ENCODE measurements at regions not wholly inside any gene's neighbourhood (a gene's known extent, or its start where the extent isn't known, plus 50 kb on each side); places are given as distances from the start of the nearest gene placed in this dataset.

- DNase-seq: no peak
- no peaks in the 10 kb centered on the region for H3K79me2 ChIP-seq (ENCODE audit: insufficient read depth, low read length)
- H3K4me1 Mint-ChIP-seq: no peaks in the 10 kb centered on the region
- 80% methylated on average over 1 of the region's 1 CpG for WGBS (ENCODE audit: insufficient coverage)
- no peaks in the 10 kb centered on the region for H3K36me3 Mint-ChIP-seq
- H3K9ac ChIP-seq (ENCODE audit: insufficient read depth, low read length, poor library complexity, severe bottlenecking): no peak overlapping the region
- no peak overlapping the region for H2AFZ ChIP-seq (ENCODE audit: insufficient read depth, low read depth, low read length, poor library complexity, severe bottlenecking)
- intact Hi-C loops (cut with micrococcal nuclease): no loop called here
- no peak overlapping the region for H3K27ac Mint-ChIP-seq
- H3K27ac ChIP-seq (ENCODE audit: low read depth in 1 of 2, low read length in 2 of 2): no peak overlapping the region
- no peak for TF ChIP-seq CTCF (IDR thresholded peaks at IDR 0.05)
- H3K4me3 Mint-ChIP-seq: no peak overlapping the region
- no peaks in the 10 kb centered on the region for H3K4me1 ChIP-seq (ENCODE audit: control insufficient read depth in 1 of 2, insufficient read depth in 2 of 2, low read length in 2 of 2)
- H3K9me3 ChIP-seq (replicated peaks in 1 of 2; ENCODE audit: control insufficient read depth in 1 of 2, insufficient read depth in 1 of 2, low read length in 2 of 2): peaks cover 0 to 2% of the 10 kb centered on the region in 2 donors
- no peaks in the 10 kb centered on the region for H3K36me3 ChIP-seq (replicated peaks in 1 of 2; ENCODE audit: control insufficient read depth in 1 of 2, insufficient read depth in 2 of 2, low read length in 2 of 2)
- H4K20me1 ChIP-seq (ENCODE audit: insufficient read depth, low read length): no peaks in the 10 kb centered on the region
- H3K9me3 Mint-ChIP-seq: peaks cover 0 to 3% (median 0%) of the 10 kb centered on the region in 7 donors
- no peak overlapping the region for H3K4me3 ChIP-seq (replicated peaks in 1 of 3; ENCODE audit: low read depth in 2 of 3, low read length in 3 of 3)
- H3K27me3 Mint-ChIP-seq (ENCODE audit: low read depth in 3 of 3): peaks cover 0 to 2% (median under 1%) of the 10 kb centered on the region in 3 donors
- no peak overlapping the region for H3K4me2 ChIP-seq (replicated peaks; ENCODE audit: extremely low read depth, low read length, poor library complexity, severe bottlenecking)
- H3K27me3 ChIP-seq (ENCODE audit: control insufficient read depth in 2 of 2, insufficient read depth in 2 of 2, low read length in 2 of 2): no peaks in the 10 kb centered on the region
Observed at GRCh38 chr6:166739976-166740318, 112.9 kb upstream of the RPS6KA2 start.

- H3K9ac ChIP-seq (ENCODE audit: insufficient read depth, low read length, poor library complexity, severe bottlenecking): no peak overlapping the region
- 98% methylated on average over 13 of the region's 18 CpGs for WGBS (ENCODE audit: insufficient coverage)
- Mint-ChIP-seq H3K4me3 (no peak overlapping the region), H3K9me3 (no peaks in the 10 kb centered on the region), H3K36me3 (no peaks in the 10 kb centered on the region), H3K4me1 (no peaks in the 10 kb centered on the region), H3K27me3 (ENCODE audit: low read depth in 3 of 3) (peaks cover 0 to 1% (median 0%) of the 10 kb centered on the region in 3 donors), H3K27ac (no peak overlapping the region)
- no peaks in the 10 kb centered on the region for H3K36me3 ChIP-seq (replicated peaks in 1 of 2; ENCODE audit: control insufficient read depth in 1 of 2, insufficient read depth in 2 of 2, low read length in 2 of 2)
- H3K4me1 ChIP-seq (ENCODE audit: control insufficient read depth in 1 of 2, insufficient read depth in 2 of 2, low read length in 2 of 2): no peaks in the 10 kb centered on the region
- TF ChIP-seq CTCF (IDR thresholded peaks at IDR 0.05): no peak
- no peaks in the 10 kb centered on the region for H4K20me1 ChIP-seq (ENCODE audit: insufficient read depth, low read length)
- no peak overlapping the region for H3K4me2 ChIP-seq (replicated peaks; ENCODE audit: extremely low read depth, low read length, poor library complexity, severe bottlenecking)
- intact Hi-C loops (cut with micrococcal nuclease): no loop called here
- no peak overlapping the region for H3K27ac ChIP-seq (ENCODE audit: low read depth in 1 of 2, low read length in 2 of 2)
- H3K27me3 ChIP-seq (ENCODE audit: control insufficient read depth in 2 of 2, insufficient read depth in 2 of 2, low read length in 2 of 2): no peaks in the 10 kb centered on the region
- H2AFZ ChIP-seq (ENCODE audit: insufficient read depth, low read depth, low read length, poor library complexity, severe bottlenecking): no peak overlapping the region
- H3K9me3 ChIP-seq (replicated peaks in 1 of 2; ENCODE audit: control insufficient read depth in 1 of 2, insufficient read depth in 1 of 2, low read length in 2 of 2): peaks cover 0 to 2% of the 10 kb centered on the region in 2 donors
- no peak for DNase-seq
- H3K4me3 ChIP-seq (replicated peaks in 1 of 3; ENCODE audit: low read depth in 2 of 3, low read length in 3 of 3): no peak overlapping the region
- H3K79me2 ChIP-seq (ENCODE audit: insufficient read depth, low read length): no peaks in the 10 kb centered on the region
Observed at GRCh38 chr6:166739117-166739975, 112.3 kb upstream of the RPS6KA2 start.
